ENCODE measurements at regions not wholly inside any gene's neighbourhood (a gene's known extent, or its start where the extent isn't known, plus 50 kb on each side); places are given as distances from the start of the nearest gene placed in this dataset.

- H3K27ac Mint-ChIP-seq = no peak overlapping the region
- no peak for DNase-seq
- H3K27me3 Mint-ChIP-seq = no peaks in the 10 kb centered on the region
- H3K9me3 ChIP-seq (ENCODE audit: control insufficient read depth, low read length, poor library complexity, severe bottlenecking) = no peaks in the 10 kb centered on the region
- H3K4me1 Mint-ChIP-seq = no peaks in the 10 kb centered on the region
- H3K4me3 Mint-ChIP-seq = no peak overlapping the region
- no peaks in the 10 kb centered on the region for H3K36me3 Mint-ChIP-seq (ENCODE audit: low read depth)
- no peak for ATAC-seq
Measured at GRCh38 chr5:126099077-126099476, 324.1 kb upstream of the GRAMD2B start.

GRCh38 chr5:126100767-126101166 is 322.4 kb upstream of the GRAMD2B start:
- no peaks in the 10 kb centered on the region for H3K4me1 Mint-ChIP-seq

GRCh38 chr5:126101901-126102300 is 321.3 kb upstream of the GRAMD2B start:
- H3K4me1 Mint-ChIP-seq = no peaks in the 10 kb centered on the region
- no peaks in the 10 kb centered on the region for H3K27me3 Mint-ChIP-seq
- no peaks in the 10 kb centered on the region for H3K9me3 ChIP-seq (ENCODE audit: control insufficient read depth, low read length, poor library complexity, severe bottlenecking)
- no peak overlapping the region for H3K27ac Mint-ChIP-seq
- H3K36me3 Mint-ChIP-seq (ENCODE audit: low read depth) = no peaks in the 10 kb centered on the region
- no peak overlapping the region for H3K4me3 Mint-ChIP-seq
- ATAC-seq = no peak
- DNase-seq = no peak

More at GRCh38 chr5:126100767-126101166, 322.4 kb upstream of the GRAMD2B start:
- ATAC-seq = no peak
- no peak for DNase-seq
- Mint-ChIP-seq H3K27me3 (no peaks in the 10 kb centered on the region), H3K27ac (no peak overlapping the region), H3K36me3 (ENCODE audit: low read depth) (no peaks in the 10 kb centered on the region), H3K4me3 (no peak overlapping the region)
- H3K9me3 ChIP-seq (ENCODE audit: control insufficient read depth, low read length, poor library complexity, severe bottlenecking) = no peaks in the 10 kb centered on the region

GRCh38 chr5:126103050-126103449 is 320.2 kb upstream of the GRAMD2B start:
- Mint-ChIP-seq H3K27ac (no peak overlapping the region), H3K36me3 (ENCODE audit: low read depth) (no peaks in the 10 kb centered on the region), H3K4me3 (no peak overlapping the region), H3K27me3 (no peaks in the 10 kb centered on the region), H3K4me1 (no peaks in the 10 kb centered on the region)
- no peaks in the 10 kb centered on the region for H3K9me3 ChIP-seq (ENCODE audit: control insufficient read depth, low read length, poor library complexity, severe bottlenecking)
- ATAC-seq (no peak), DNase-seq (no peak)

- Mint-ChIP-seq H3K36me3 (ENCODE audit: low read depth) (no peaks in the 10 kb centered on the region), H3K4me3 (no peak overlapping the region), H3K27me3 (no peaks in the 10 kb centered on the region), H3K4me1 (no peaks in the 10 kb centered on the region), H3K27ac (no peak overlapping the region)
- ATAC-seq (no peak), DNase-seq (no peak)
- H3K9me3 ChIP-seq (ENCODE audit: control insufficient read depth, low read length, poor library complexity, severe bottlenecking) = no peaks in the 10 kb centered on the region
Measured at GRCh38 chr5:126103868-126104267, 319.3 kb upstream of the GRAMD2B start.

GRCh38 chr5:126104341-126104740 is 318.9 kb upstream of the GRAMD2B start:
- no peaks in the 10 kb centered on the region for H3K9me3 ChIP-seq (ENCODE audit: control insufficient read depth, low read length, poor library complexity, severe bottlenecking)
- ATAC-seq (no peak), DNase-seq (no peak)
- Mint-ChIP-seq H3K4me3 (no peak overlapping the region), H3K4me1 (no peaks in the 10 kb centered on the region), H3K27ac (no peak overlapping the region), H3K27me3 (no peaks in the 10 kb centered on the region), H3K36me3 (ENCODE audit: low read depth) (no peaks in the 10 kb centered on the region)

GRCh38 chr5:126104951-126105350 is 318.3 kb upstream of the GRAMD2B start:
- no peaks in the 10 kb centered on the region for H3K9me3 ChIP-seq (ENCODE audit: control insufficient read depth, low read length, poor library complexity, severe bottlenecking)
- no peak for ATAC-seq
- H3K27me3 Mint-ChIP-seq = no peaks in the 10 kb centered on the region
- no peak overlapping the region for H3K4me3 Mint-ChIP-seq
- no peaks in the 10 kb centered on the region for H3K4me1 Mint-ChIP-seq
- no peaks in the 10 kb centered on the region for H3K36me3 Mint-ChIP-seq (ENCODE audit: low read depth)
- H3K27ac Mint-ChIP-seq = no peak overlapping the region
- no peak for DNase-seq

- Mint-ChIP-seq H3K4me3 (no peak overlapping the region), H3K27me3 (no peaks in the 10 kb centered on the region), H3K4me1 (no peaks in the 10 kb centered on the region), H3K27ac (no peak overlapping the region), H3K36me3 (ENCODE audit: low read depth) (no peaks in the 10 kb centered on the region)
- no peak for ATAC-seq
- H3K9me3 ChIP-seq (ENCODE audit: control insufficient read depth, low read length, poor library complexity, severe bottlenecking) = no peaks in the 10 kb centered on the region
- no peak for DNase-seq
Measured at GRCh38 chr5:126106029-126106428, 317.2 kb upstream of the GRAMD2B start.

DNA sequence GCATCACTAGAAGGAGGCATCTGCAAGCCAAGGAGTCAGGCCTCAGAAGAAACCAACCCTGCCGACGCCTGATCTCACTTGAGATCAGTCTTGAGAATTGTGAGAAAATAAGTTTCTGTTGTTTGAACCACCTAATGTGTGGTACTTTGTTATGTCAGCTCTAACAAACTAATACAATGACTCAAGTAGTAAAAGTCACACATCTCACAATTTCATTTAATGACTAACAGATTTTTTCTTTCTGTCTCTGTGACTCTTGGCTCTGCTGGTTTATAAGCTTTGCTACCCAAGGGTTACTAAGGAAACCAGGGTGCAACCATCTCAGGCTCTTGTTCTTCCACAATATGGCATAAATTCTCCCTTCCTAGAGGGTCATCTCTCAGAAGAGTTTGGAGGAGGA is 315.8 kb upstream of the GRAMD2B start:
- no peaks in the 10 kb centered on the region for H3K9me3 ChIP-seq (ENCODE audit: control insufficient read depth, low read length, poor library complexity, severe bottlenecking)
- no peaks in the 10 kb centered on the region for H3K36me3 Mint-ChIP-seq (ENCODE audit: low read depth)
- no peaks in the 10 kb centered on the region for H3K27me3 Mint-ChIP-seq
- no peak overlapping the region for H3K4me3 Mint-ChIP-seq
- DNase-seq (no peak), ATAC-seq (no peak)
- no peak overlapping the region for H3K27ac Mint-ChIP-seq
- H3K4me1 Mint-ChIP-seq = no peaks in the 10 kb centered on the region

DNA sequence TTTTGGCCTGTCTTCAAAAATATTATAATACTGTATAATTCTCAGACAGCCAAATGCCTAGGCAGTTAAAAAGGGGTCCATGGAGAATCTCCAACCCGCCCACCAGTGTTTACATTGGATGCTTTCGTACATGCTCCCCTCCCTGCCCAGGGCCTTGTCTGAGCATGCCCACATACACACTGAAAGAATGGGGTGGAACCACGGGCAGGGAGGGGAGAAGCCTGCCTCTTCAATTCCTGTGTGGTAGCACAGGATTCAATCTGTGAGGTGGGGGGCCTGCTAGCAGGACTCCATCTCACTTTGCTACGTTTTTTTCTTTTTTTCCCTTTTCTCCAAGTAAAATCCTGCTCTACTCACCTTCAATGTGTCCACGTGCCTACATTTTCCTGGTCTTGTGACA is 314.7 kb upstream of the GRAMD2B start:
- Mint-ChIP-seq H3K4me1 (no peaks in the 10 kb centered on the region), H3K27me3 (no peaks in the 10 kb centered on the region), H3K4me3 (no peak overlapping the region), H3K27ac (no peak overlapping the region), H3K36me3 (ENCODE audit: low read depth) (no peaks in the 10 kb centered on the region)
- H3K9me3 ChIP-seq (ENCODE audit: control insufficient read depth, low read length, poor library complexity, severe bottlenecking) = no peaks in the 10 kb centered on the region
- DNase-seq = no peak
- ATAC-seq = no peak

GRCh38 chr5:126115059-126115629 is 308.1 kb upstream of the GRAMD2B start:
- ATAC-seq = no peak

GRCh38 chr5:126117044-126117443 is 306.2 kb upstream of the GRAMD2B start:
- H3K36me3 Mint-ChIP-seq (ENCODE audit: low read depth) = no peaks in the 10 kb centered on the region
- ATAC-seq (no peak), DNase-seq (no peak)
- no peaks in the 10 kb centered on the region for H3K9me3 ChIP-seq (ENCODE audit: control insufficient read depth, low read length, poor library complexity, severe bottlenecking)
- H3K27me3 Mint-ChIP-seq = no peaks in the 10 kb centered on the region
- no peaks in the 10 kb centered on the region for H3K4me1 Mint-ChIP-seq
- no peak overlapping the region for H3K27ac Mint-ChIP-seq
- no peak overlapping the region for H3K4me3 Mint-ChIP-seq

More at GRCh38 chr5:126115059-126115629, 308.1 kb upstream of the GRAMD2B start:
- no peak overlapping the region for H3K27ac Mint-ChIP-seq
- no peak for DNase-seq
- H3K27me3 Mint-ChIP-seq = no peaks in the 10 kb centered on the region
- H3K4me3 Mint-ChIP-seq = no peak overlapping the region
- no peaks in the 10 kb centered on the region for H3K4me1 Mint-ChIP-seq
- H3K36me3 Mint-ChIP-seq (ENCODE audit: low read depth) = no peaks in the 10 kb centered on the region
- no peaks in the 10 kb centered on the region for H3K9me3 ChIP-seq (ENCODE audit: control insufficient read depth, low read length, poor library complexity, severe bottlenecking)

DNA sequence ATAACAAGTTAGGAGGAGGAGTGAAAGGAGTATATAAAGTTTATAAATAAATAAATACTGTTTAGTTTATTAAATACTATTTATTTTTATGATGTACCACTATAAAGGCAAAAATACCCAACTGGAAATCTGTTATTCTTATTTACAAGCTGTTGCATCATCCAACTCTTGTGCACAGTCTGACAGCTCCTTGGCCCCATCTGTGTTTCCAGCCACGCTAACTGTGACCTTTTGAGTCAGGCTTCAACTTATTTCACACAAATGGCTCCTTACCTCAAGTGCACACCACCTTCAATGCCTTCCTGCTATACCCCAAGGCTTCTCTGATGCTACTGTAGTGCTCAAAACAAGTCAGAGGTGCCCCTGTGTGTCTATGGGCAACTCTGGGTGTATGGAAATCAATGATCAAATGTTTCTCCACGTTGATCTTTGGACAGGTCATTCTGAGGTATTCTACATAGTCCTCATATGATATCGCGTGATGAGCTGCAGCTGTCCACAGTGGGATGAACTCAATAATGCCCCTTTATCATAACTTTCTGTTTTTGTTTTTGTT is 303.2 kb upstream of the GRAMD2B start:
- no peak overlapping the region for H3K27ac Mint-ChIP-seq
- H3K9me3 ChIP-seq (ENCODE audit: control insufficient read depth, low read length, poor library complexity, severe bottlenecking) = no peaks in the 10 kb centered on the region
- H3K4me3 Mint-ChIP-seq = no peak overlapping the region
- DNase-seq = no peak
- H3K36me3 Mint-ChIP-seq (ENCODE audit: low read depth) = no peaks in the 10 kb centered on the region
- ATAC-seq = no peak
- no peaks in the 10 kb centered on the region for H3K27me3 Mint-ChIP-seq
- no peaks in the 10 kb centered on the region for H3K4me1 Mint-ChIP-seq

DNA sequence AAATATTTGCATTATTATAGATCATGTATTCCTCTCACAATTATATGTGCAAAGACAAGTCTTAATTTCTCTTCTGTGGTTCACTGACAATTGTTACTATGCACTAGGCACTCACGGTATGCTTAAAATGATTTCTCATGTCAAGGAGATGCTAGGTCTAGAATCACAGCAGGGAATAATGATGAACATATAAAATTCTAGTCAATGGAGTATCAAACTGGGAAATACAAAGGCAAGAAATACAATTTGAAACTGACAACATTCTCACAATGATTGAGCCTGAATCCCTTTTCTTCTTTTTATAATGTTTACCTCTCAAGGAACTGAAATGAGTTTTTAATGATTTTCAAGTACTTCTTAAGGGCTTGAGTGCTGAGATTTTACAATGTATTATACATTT is 302.3 kb upstream of the GRAMD2B start:
- no peaks in the 10 kb centered on the region for H3K4me1 Mint-ChIP-seq
- no peaks in the 10 kb centered on the region for H3K9me3 ChIP-seq (ENCODE audit: control insufficient read depth, low read length, poor library complexity, severe bottlenecking)
- H3K4me3 Mint-ChIP-seq = no peak overlapping the region
- no peak for ATAC-seq
- H3K36me3 Mint-ChIP-seq (ENCODE audit: low read depth) = no peaks in the 10 kb centered on the region
- no peaks in the 10 kb centered on the region for H3K27me3 Mint-ChIP-seq
- no peak overlapping the region for H3K27ac Mint-ChIP-seq
- no peak for DNase-seq
